HT-29 (cell line): ENCODE measurements at regions not wholly inside any gene's neighbourhood (a gene's known extent, or its start where the extent isn't known, plus 50 kb on each side); places are given as distances from the start of the nearest gene placed in this dataset.

Experiments used
- DNase-seq: peaks from one replicate; pipeline ENCODE4 v3.0.0-alpha.2; 2015; ENCODE audit warnings: low spot score

- no peak for DNase-seq
These were observed 50.0 kb upstream of the DOCK9 start for GRCh38 chr13:99027661-99028425.

DNA sequence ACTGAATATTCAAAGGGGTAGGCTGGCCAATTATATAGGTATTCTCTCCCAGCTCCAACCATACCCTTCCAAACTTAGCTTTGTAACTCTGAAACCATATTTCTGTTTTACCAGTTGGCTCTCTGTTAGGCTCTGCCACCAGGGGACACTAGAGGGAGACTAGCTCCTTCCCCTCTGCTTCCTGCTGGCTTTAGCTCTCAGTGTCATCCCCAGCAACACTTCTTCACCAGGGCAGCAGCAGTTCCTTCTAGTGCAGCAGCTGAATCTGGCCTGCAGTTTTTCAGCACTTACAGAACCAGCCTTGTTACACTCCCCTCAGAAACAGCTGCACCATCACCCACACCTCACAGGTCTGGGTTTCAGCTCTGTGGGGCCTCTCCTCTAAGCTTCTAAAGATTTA, 51.0 kb upstream of the DOCK9 start:
- DNase-seq = peak; percentile 50

- no peak for DNase-seq
These were observed 51.7 kb upstream of the DOCK9 start for GRCh38 chr13:99029576-99029975.

GRCh38 chr13:99030326-99030725, 52.5 kb upstream of the DOCK9 start:
- DNase-seq = no peak

GRCh38 chr13:99031832-99032231, 54.0 kb upstream of the DOCK9 start:
- no peak for DNase-seq

- DNase-seq = peak; percentile 67
These were observed 56.0 kb upstream of the DOCK9 start for GRCh38 chr13:99033814-99034213.

DNA sequence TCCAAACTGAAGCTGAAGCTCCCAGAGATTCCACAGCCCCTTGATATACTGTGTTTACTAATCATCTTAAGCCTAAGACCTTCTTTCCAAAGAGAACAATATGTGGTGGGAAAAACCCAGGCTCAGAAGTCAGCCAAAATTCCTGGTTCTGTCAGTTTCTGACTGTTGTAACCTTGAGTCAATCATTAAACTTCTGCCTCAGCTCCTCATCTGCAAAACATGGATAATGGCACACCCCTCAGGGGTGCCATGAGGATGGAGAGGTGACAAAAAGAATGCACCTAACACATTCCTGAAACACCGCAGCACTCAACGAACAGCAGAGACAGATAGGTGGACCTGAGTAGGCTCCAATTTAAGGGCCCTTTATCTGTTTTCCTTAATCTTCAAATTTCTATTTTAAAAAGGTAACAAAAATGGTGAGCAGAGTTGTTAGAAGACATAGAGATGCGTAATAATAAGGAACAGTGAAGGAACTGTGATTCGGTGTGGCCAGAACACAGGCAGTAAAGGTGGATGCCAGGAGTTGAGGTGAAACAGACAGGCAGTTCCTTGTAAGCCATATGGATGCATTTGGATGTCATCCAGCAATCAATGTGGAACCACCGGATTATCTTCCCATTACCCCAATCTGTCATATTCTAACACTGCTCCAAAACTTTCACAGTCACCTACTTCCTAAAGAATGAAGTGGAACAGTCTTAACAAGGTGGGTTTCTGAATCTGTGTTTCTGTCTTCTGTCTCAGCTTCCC, 56.6 kb upstream of the DOCK9 start:
- no peak for DNase-seq

- DNase-seq = no peak
These were observed 57.9 kb upstream of the DOCK9 start for GRCh38 chr13:99035715-99036114.

- DNase-seq = no peak
These were observed 59.9 kb upstream of the DOCK9 start for GRCh38 chr13:99037756-99038155.

DNA sequence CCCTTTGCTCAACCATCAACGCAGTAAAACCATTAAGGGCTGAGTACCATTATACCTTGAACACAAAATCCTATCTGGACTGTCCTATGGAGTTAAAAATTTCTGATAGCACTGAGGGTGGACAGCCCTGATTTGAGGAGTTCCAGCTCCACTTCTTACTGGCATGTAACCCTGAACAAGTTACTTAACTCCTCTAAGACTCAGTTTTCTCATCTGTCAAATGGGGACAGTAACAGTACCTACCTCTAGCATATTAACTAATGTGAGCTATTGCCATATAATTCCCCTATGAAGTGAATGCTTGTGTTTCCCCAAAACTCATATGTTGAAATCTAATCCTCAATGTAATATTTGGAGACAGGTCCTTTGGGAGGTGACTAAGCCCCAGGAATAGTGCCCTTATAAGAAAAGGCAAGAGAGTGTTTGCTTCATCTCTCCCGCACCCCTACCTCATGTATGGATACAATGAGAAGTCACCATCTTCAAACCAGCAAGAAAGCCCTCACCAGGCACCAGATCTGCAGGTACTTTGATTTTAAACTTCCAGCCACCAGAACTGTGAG, 61.9 kb upstream of the DOCK9 start:
- no peak for DNase-seq

GRCh38 chr13:99040536-99041131, 62.8 kb upstream of the DOCK9 start:
- peak; percentile 45 for DNase-seq

- no peak for DNase-seq
These were observed 63.5 kb upstream of the DOCK9 start for GRCh38 chr13:99041337-99041736.

DNA sequence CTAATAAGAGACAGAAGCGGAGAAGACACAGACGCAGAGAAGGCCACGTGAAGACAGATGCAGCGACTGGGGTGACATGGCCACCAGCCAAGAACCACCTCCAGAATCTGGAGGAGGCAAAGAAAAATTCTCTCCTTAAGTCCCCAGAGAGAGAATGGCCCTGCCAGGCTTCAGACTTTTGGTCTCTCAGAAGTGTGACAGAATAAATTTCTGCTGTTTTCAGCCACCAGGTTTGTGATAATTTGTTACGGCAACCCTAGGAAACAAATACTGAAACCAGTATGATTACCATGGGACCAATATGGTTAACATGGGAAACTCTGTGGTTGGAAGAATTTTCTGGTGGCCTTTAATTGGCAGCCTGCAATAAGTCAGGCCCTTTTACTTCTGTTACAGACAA, 63.9 kb upstream of the DOCK9 start:
- DNase-seq = no peak

DNA sequence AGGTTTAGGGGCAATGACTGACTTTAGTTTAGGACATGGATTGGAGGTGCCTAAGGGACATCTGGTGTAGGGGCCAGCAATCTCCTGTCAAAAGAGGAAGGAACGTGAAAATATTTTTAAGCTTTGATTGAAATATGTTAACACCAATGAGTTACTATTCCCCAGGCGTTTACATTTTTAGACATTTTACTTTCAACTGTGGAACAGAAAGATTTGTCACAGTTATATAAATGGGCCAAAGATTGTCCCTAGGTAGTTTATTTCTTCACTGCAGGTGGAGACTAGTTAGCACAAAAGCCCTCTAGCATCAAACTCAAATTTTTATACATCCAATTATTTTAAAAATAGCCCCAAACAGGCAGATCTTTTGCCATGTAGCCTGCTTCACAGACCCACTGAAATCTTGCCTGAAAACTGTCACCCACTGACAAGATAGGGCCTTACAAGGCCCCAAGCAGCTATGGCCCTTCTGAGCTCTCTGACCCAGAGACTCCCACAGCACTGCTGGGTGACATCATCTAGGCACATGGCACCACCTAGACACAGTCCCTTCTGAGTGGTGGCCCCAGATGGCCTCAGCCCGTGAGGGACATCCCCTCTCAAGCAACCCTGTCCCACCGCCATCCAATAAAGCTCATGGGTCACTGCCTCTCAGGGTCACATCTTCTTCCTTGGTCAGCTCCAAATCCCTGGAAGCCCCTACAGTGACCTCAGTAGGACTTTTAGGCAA, 64.8 kb upstream of the DOCK9 start:
- DNase-seq = no peak

DNA sequence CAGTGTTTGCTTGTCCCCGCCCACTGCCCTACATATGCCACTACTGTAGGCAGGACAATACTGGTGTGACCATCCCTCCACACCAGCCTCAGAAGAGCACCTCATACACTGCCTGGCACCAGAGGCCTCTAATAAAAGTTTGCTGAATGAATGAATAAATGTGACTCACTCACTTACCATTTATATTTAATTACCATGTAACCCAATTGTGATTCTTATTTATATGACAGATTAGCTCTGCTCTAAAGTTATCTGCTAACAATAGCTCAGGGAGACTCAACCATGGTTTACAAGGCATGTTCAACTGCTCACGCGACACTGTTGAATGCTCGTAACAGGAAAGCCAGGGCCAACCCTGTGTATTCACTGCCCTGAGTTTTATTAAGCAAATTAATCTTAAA, 66.0 kb upstream of the DOCK9 start:
- DNase-seq = no peak

- no peak for DNase-seq
These were observed 66.9 kb upstream of the DOCK9 start for GRCh38 chr13:99044764-99045163.

GRCh38 chr13:99045396-99045795, 67.5 kb upstream of the DOCK9 start:
- no peak for DNase-seq

DNA sequence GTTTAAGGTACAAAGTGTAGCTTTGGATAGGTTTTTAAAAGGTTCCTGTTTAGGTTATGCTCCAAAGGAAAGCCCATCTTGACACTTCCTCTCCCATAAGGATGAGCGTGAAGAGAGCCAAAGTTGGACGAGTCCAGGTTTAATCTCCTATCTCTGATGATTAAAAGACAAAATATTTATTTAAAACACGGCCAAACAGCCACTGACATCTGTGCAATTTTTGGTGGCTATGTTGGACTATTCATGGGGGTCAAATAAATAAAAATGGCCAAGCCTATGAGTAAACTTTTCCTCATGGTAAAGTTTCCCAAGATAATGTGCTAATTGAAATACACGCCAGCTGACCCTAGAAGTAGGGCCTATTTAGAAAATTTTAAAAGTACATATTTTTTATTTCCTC, 69.0 kb upstream of the DOCK9 start:
- DNase-seq = no peak

GRCh38 chr13:99050983-99051488, 73.2 kb upstream of the DOCK9 start:
- no peak for DNase-seq

DNA sequence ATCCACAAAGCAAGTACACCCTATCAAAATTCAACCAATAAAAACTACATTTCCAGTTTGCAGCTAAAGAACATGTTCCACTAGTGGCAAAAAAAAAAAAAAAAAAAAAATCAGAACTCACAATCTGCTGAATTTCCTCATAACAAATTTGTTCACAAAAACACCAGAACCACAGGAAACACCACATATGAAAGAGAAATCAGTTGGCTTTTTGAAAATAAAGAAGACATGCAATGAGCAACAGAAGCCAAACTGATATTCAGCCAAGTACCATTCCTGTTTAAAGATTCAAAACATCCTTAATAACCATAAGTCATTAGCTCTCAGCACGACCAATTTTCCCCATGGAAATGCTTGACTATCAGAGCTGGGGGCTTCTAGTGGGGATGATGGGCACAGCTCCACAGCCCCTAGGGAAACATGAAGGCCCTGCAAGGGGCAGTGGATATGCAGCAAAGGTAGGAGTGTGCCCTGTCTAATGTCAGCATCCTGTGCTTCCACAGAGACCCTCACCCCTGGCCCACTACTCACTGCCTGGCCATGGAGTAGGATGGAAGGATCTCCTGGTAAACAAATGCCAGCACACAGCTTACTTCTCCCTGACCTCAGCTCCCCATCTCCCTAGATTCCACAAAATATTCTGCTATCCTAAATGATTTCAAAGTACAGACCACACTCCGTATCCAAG, 74.0 kb upstream of the DOCK9 start:
- no peak for DNase-seq

GRCh38 chr13:99053636-99054233, 75.9 kb upstream of the DOCK9 start:
- DNase-seq = no peak
